Small intestine (tissue), 7 donors: ENCODE measurements at regions not wholly inside any gene's neighbourhood (a gene's known extent, or its start where the extent isn't known, plus 50 kb on each side); places are given as distances from the start of the nearest gene placed in this dataset.

ENCODE experiments used
- DNase-seq, 2 donors: peaks; one replicate each; pipeline versions ENCODE4 v3.0.0 to v3.0.0-alpha.2; 2013
- FAIRE-seq: peaks from 2 replicates; lab custom pipeline; 2012; peaks lifted over from hg19 to GRCh38; lab: Jason Lieb, UNC
- H3K27ac ChIP-seq, 3 donors: one replicate each; pipeline ENCODE4 v1.5.1; 2013; ENCODE audit warnings: low read length in 2 of 3, mild to moderate bottlenecking in 2 of 3, control low read depth in 1 of 3, inconsistent platforms in 1 of 3, low read depth in 1 of 3, moderate library complexity in 1 of 3
- H3K27me3 ChIP-seq, 3 donors: one replicate each; pipeline ENCODE4 v1.6.1; 2013; ENCODE audit warnings: low read length in 3 of 3, inconsistent platforms in 1 of 3; ENCODE audit not compliant: control insufficient read depth in 3 of 3, insufficient read depth in 3 of 3
- H3K36me3 ChIP-seq, 3 donors: one replicate each; pipeline ENCODE4 v1.6.1; 2013; ENCODE audit warnings: low read length in 3 of 3, inconsistent platforms in 1 of 3, low read depth in 1 of 3, mild to moderate bottlenecking in 1 of 3, moderate library complexity in 1 of 3; ENCODE audit not compliant: control insufficient read depth in 3 of 3, insufficient read depth in 2 of 3
- H3K4me1 ChIP-seq, 3 donors: one replicate each; pipeline ENCODE4 v1.6.1; 2013; ENCODE audit warnings: low read length in 2 of 3, inconsistent platforms in 1 of 3, low read depth in 1 of 3, mild to moderate bottlenecking in 1 of 3, moderate library complexity in 1 of 3; ENCODE audit not compliant: control insufficient read depth in 3 of 3, insufficient read depth in 2 of 3
- H3K4me3 ChIP-seq, 3 donors: one replicate each; pipeline ENCODE4 v1.5.1; 2013; ENCODE audit warnings: low read length in 3 of 3, control low read depth in 1 of 3, inconsistent platforms in 1 of 3, low read depth in 1 of 3, mild to moderate bottlenecking in 1 of 3, moderate library complexity in 1 of 3
- H3K9me3 ChIP-seq, 2 donors: one replicate each; pipeline ENCODE4 v1.6.1; 2013; ENCODE audit warnings: low read depth in 1 of 2, low read length in 1 of 2; ENCODE audit not compliant: control insufficient read depth in 2 of 2, insufficient read depth in 1 of 2
- WGBS, 3 donors: extraction: QIAGEN DNeasy Blood & Tissue Kit; methylation state at CpG; one replicate each; pipeline ENCODE4 v1.1.7; 2013; 5-methylcytosine and 5-hydroxymethylcytosine counted together
- donor health status: healthy with polysubstance abuse.
- donor health status: control.
- donor health status: control.
- donor health status: Bipolar disorder and iron deficiency.
- donor health status: healthy.

GRCh38 chr3:5633960-5634359 lies 446.5 kb downstream of the EDEM1 start:
- no peak overlapping the region for H3K27ac ChIP-seq
- DNase-seq = no peak
- no peak overlapping the region for H3K4me3 ChIP-seq
- H3K27me3 ChIP-seq = no peaks in the 10 kb centered on the region
- WGBS, 3 donors = 64 to 77% (median 70%) methylated on average over 10 of the region's 10 CpGs
- H3K36me3 ChIP-seq = no peaks in the 10 kb centered on the region
- peaks cover 0 to 7% of the 10 kb centered on the region in 2 donors for H3K9me3 ChIP-seq
- no peaks in the 10 kb centered on the region for H3K4me1 ChIP-seq
- no peak for FAIRE-seq

GRCh38 chr3:5634411-5634810 lies 446.9 kb downstream of the EDEM1 start:
- Histone ChIP-seq H3K27ac (no peak overlapping the region), H3K9me3 (peaks cover 1 to 7% of the 10 kb centered on the region in 2 donors), H3K27me3 (no peaks in the 10 kb centered on the region), H3K4me3 (no peak overlapping the region), H3K4me1 (no peaks in the 10 kb centered on the region), H3K36me3 (no peaks in the 10 kb centered on the region)
- DNase-seq = no peak
- WGBS, 3 donors = 73 to 81% (median 76%) methylated on average over 6 of the region's 6 CpGs
- FAIRE-seq = no peak

DNA sequence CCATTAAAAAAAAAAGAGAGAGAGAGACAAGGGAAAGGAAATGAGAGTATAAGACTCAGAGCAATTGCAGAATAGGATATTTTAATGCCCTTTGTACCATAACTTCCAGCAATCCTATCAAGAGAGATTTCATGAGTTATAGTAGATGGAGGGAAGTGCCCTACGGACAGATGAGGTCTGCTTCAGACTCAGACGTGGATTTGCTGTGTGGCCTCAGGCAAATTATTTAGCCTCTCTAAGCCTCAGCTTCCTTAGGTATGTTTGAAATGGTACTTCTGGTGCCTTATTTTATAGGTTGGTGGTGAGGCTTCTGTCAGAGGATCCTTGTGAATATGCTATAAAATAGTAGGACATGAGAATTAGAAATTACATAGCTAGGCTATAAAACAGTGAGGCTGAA lies 448.2 kb downstream of the EDEM1 start:
- Histone ChIP-seq H3K9me3 (peaks cover 1 to 9% of the 10 kb centered on the region in 2 donors), H3K27ac (no peak overlapping the region), H3K4me1 (no peaks in the 10 kb centered on the region), H3K27me3 (no peaks in the 10 kb centered on the region), H3K4me3 (no peak overlapping the region), H3K36me3 (no peaks in the 10 kb centered on the region)
- WGBS, 3 donors = 59 to 77% (median 75%) methylated on average over 2 of the region's 2 CpGs
- no peak for FAIRE-seq
- DNase-seq = no peak

DNA sequence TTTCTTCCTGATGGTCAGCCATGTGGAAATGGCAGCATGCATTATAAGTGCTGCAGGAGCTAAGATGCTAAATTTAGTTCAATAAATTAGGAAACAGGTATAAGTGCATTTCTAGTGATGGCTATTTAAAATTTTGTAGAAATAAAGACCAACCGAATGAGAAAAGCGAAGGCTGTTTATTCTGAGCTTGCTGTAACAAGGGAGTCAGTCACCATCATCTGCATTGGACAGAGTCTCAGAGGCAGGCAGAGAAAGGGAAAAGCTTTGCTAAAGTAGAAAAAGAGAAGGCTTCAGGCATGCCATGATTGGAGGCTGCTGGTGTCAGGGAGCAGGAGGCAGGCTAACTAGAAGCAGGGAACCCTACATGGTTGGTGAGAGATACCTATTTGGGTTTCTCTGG lies 451.0 kb downstream of the EDEM1 start:
- WGBS, 3 donors = 62 to 97% (median 94%) methylated on average over 2 of the region's 2 CpGs
- DNase-seq = no peak
- FAIRE-seq = no peak
- no peaks in the 10 kb centered on the region for H3K27me3 ChIP-seq
- H3K4me1 ChIP-seq = no peaks in the 10 kb centered on the region
- no peak overlapping the region for H3K27ac ChIP-seq
- peaks cover 1 to 13% of the 10 kb centered on the region in 2 donors for H3K9me3 ChIP-seq
- no peak overlapping the region for H3K4me3 ChIP-seq
- H3K36me3 ChIP-seq = no peaks in the 10 kb centered on the region

DNA sequence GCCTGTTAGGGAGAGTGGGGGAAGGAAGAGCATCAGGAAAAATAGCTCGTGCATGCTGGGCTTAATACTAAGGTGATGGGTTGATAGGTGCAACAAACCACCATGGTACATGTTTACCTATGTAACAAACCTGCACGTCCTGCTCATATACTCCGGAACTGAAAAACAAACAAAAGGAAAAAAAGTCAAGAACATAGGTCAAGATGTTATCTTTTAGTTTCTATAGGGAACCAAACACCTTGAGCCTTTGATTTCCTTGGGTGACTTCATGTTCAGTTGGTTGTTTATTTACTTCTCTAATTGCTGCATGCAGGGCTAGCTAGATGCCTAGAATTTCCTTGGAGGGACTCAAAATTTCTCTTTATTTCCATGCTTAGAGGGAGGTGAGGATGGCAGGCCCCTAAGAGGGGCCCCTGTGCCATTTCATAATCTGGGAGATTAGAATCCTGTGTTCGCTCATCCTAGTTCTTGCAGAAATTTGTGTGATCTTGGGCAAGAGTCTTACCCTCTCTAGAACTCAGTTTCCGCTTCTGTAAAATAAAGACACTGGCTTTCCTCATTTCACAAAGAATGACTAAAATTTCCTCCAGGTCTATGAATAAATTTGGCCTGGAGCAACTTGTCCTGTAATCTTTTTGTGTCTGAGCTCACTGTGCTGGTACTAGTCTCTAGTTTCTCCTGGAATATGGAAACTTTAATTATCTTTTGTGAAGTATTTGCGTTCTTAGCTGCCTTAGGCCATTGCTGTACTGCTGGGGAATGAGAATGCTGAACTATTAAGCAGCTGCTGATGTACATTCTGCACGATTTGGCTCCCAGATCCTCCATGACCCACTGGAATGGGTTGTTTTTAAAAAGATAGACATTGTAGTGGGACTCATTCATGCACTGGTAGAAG lies 457.5 kb downstream of the EDEM1 start:
- Histone ChIP-seq H3K27ac (no peak overlapping the region), H3K36me3 (no peaks in the 10 kb centered on the region), H3K4me3 (no peak overlapping the region), H3K4me1 (no peaks in the 10 kb centered on the region), H3K9me3 (peaks cover 0 to 3% of the 10 kb centered on the region in 2 donors), H3K27me3 (no peaks in the 10 kb centered on the region)
- WGBS, 3 donors = 51 to 64% (median 58%) methylated on average over 7 of the region's 7 CpGs
- DNase-seq = peak in 1 of 2 donors; percentile 1
- no peak for FAIRE-seq

DNA sequence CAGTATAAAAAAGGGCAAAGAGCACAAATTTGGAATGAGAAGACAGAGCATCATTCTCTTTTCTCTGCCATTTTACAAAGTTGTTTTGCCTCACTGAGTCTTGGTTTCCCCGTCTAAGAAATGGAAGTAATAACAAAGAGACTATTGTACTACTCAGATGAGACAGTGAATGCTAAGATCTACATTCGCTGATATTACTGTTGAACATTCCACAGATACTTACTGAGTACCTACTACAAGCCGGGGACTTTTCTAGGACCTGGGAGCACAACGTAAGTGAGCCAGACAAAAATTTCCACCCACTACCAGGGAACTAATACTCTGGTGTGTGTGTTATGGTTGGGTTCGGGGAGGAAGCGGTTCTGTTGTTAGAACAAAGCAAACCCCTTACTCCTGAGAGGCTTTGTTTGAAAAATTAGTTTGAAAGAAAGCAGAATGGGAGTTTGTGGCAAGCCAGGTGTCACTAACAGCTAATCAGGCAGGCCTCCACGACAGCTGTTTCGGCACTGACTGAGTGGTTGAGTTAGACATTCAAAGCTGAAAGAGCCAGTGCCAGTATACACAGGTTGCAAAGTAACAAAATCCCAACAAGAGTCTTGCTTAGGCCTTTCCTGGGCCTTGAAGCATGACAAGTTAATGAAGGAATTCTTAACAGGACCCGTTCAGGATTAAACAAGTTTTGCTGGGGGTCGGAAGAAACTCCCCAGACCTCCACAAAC lies 458.3 kb downstream of the EDEM1 start:
- Histone ChIP-seq H3K4me1 (no peaks in the 10 kb centered on the region), H3K36me3 (no peaks in the 10 kb centered on the region), H3K27ac (no peak overlapping the region), H3K4me3 (no peak overlapping the region), H3K9me3 (peaks cover 0 to 3% of the 10 kb centered on the region in 2 donors), H3K27me3 (no peaks in the 10 kb centered on the region)
- FAIRE-seq (no peak), DNase-seq (no peak)
- WGBS, 3 donors = 76 to 80% (median 80%) methylated on average over 10 of the region's 10 CpGs

- FAIRE-seq = no peak
- WGBS, 3 donors = 49 to 85% (median 68%) methylated on average over 2 of the region's 2 CpGs
- no peaks in the 10 kb centered on the region for H3K27me3 ChIP-seq
Observed at GRCh38 chr3:5650303-5650702, 462.8 kb downstream of the EDEM1 start.

DNA sequence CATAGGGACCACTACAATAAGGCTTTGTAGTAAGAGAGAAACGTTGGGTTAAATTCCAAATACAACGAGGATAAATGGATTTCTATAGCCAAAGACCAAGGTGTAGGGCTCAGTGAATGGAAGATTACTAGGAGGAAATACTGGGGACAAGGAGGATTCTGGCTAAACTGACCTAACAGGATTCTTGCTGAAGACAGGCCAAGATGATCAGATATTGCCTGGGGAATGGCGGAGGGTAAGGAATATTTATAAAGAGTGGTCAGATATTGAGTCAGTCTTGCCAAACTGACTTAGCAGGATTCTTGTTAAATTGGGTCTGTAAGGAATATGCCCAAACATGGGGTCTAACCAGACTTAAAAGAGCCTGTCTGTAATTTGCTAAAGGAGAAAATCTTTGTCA lies 463.8 kb downstream of the EDEM1 start:
- Histone ChIP-seq H3K27ac (no peak overlapping the region), H3K4me3 (no peak overlapping the region), H3K36me3 (no peaks in the 10 kb centered on the region), H3K27me3 (no peaks in the 10 kb centered on the region), H3K9me3 (no peaks in the 10 kb centered on the region), H3K4me1 (no peaks in the 10 kb centered on the region)
- WGBS, 3 donors = 70 to 74% (median 72%) methylated on average over 3 of the region's 3 CpGs
- DNase-seq (no peak), FAIRE-seq (no peak)

More at GRCh38 chr3:5650303-5650702, 462.8 kb downstream of the EDEM1 start:
- H3K4me3 ChIP-seq = no peak overlapping the region
- DNase-seq = no peak
- H3K27ac ChIP-seq = no peak overlapping the region
- no peaks in the 10 kb centered on the region for H3K4me1 ChIP-seq
- no peaks in the 10 kb centered on the region for H3K9me3 ChIP-seq
- H3K36me3 ChIP-seq = no peaks in the 10 kb centered on the region
